Naive B cell (primary cell): ENCODE measurements at regions not wholly inside any gene's neighbourhood (a gene's known extent, or its start where the extent isn't known, plus 50 kb on each side); places are given as distances from the start of the nearest gene placed in this dataset.

Experiments used
- ATAC-seq, 2 donors: fragments of 150-1000 bp; cut with Tn5 transposase; 2 replicates each; pipeline ENCODE4 v1.10.0; 2021; ENCODE audit warnings: low read depth in 2 of 2, mild to moderate bottlenecking in 2 of 2, moderate library complexity in 2 of 2
- DNase-seq: peaks from one replicate; pipeline ENCODE4 v3.0.0; 2022
- H3K27ac Mint-ChIP-seq, 6 donors: one replicate each; pipeline ENCODE4 v1.8.0; 2020 to 2022; ENCODE audit warnings: mild to moderate bottlenecking in 6 of 6, mixed read lengths in 6 of 6, moderate library complexity in 5 of 6, inconsistent platforms in 2 of 6
- H3K27me3 Mint-ChIP-seq, 3 donors: one replicate each; pipeline ENCODE4 v1.8.0; 2021 to 2022; ENCODE audit warnings: mixed read lengths in 3 of 3, mild to moderate bottlenecking in 1 of 3
- H3K36me3 Mint-ChIP-seq, 2 donors: one replicate each; pipeline ENCODE4 v1.8.0; 2020 to 2022; ENCODE audit warnings: mixed read lengths in 2 of 2, inconsistent platforms in 1 of 2, mild to moderate bottlenecking in 1 of 2
- H3K4me1 Mint-ChIP-seq, 3 donors: one replicate each; pipeline ENCODE4 v1.8.0; 2020 to 2022; ENCODE audit warnings: mixed read lengths in 3 of 3, inconsistent platforms in 1 of 3, mild to moderate bottlenecking in 1 of 3, moderate library complexity in 1 of 3
- H3K4me3 Mint-ChIP-seq, 8 donors: one replicate each; pipeline ENCODE4 v1.8.0; 2020 to 2022; ENCODE audit warnings: mild to moderate bottlenecking in 8 of 8, mixed read lengths in 8 of 8, moderate library complexity in 8 of 8, inconsistent platforms in 2 of 8
- H3K9me3 Mint-ChIP-seq, 7 donors: one replicate each; pipeline ENCODE4 v1.8.0; 2020 to 2022; ENCODE audit warnings: mixed read lengths in 7 of 7, mild to moderate bottlenecking in 5 of 7, inconsistent platforms in 2 of 7, moderate library complexity in 1 of 7

DNA sequence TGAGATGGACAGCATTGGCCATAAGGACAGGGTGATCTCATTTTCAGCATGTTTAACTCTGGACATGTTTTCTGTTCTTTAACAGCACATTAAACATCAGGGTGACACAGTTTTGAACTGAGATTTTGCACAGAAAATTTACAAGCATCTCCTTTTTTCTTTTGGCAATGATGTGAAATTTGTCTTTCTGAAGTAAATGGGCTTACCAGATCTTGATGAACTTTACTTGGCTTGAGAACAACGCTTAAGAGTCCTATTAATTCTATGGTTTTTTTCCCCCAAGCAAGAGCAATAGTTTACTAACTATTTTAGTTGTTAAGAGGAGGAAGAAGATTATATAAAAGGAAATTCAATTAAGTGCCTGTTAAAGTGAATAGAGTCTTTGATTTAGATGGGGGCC lies 491.0 kb downstream of the SNAPC1 start:
- Mint-ChIP-seq H3K27me3 (peaks cover 13 to 21% (median 18%) of the 10 kb centered on the region in 3 donors), H3K9me3 (no peaks in the 10 kb centered on the region), H3K4me3 (no peak overlapping the region), H3K4me1 (no peaks in the 10 kb centered on the region), H3K36me3 (no peaks in the 10 kb centered on the region), H3K27ac (no peak overlapping the region)
- DNase-seq (no peak), ATAC-seq (no peak)

DNA sequence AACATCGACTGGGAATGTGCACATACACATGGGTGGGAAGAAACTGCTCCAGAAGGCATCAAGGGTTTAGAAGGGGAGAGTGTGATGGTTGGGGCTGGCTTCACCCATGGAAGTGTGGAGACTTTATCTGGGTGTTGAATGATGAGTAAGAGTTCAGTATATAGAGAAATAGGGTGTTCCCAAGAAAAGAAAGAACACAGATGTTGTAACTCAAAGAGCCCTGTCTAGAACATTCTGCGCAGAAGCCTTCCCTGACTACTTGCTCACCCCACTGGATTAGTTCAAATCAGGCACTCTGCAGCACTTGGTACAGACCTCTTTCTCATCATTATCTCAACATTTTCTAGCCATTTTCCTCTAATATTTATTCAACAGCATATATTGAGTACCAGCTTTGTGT lies 491.7 kb downstream of the SNAPC1 start:
- ATAC-seq = no peak
- H3K36me3 Mint-ChIP-seq = no peaks in the 10 kb centered on the region
- no peak for DNase-seq
- H3K27ac Mint-ChIP-seq = no peak overlapping the region
- peaks cover 11 to 19% (median 13%) of the 10 kb centered on the region in 3 donors for H3K27me3 Mint-ChIP-seq
- no peak overlapping the region for H3K4me3 Mint-ChIP-seq
- H3K9me3 Mint-ChIP-seq = no peaks in the 10 kb centered on the region
- no peaks in the 10 kb centered on the region for H3K4me1 Mint-ChIP-seq

DNA sequence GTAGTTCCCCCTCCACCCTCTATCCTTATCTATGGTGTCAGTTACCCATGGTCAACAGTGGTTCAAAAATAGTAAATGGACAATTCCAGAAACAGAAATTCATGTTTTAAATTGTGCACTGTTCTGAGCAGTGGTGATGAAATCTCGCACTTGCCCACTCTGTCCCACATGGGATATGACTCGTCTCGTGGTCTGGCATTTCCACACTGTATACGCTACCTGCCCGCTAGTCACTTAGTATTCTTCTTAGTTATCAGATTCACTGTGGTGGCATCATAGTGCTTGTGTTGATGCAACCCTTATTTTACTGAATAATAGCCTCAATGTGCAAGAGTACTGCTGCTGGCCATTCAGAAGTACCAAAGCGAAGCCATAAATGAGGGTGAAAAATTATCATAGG lies 507.0 kb downstream of the SNAPC1 start:
- Mint-ChIP-seq H3K9me3 (peaks cover 0 to 4% (median 0%) of the 10 kb centered on the region in 7 donors), H3K4me1 (no peaks in the 10 kb centered on the region), H3K27ac (no peak overlapping the region), H3K27me3 (peaks cover 6 to 12% (median 11%) of the 10 kb centered on the region in 3 donors), H3K36me3 (no peaks in the 10 kb centered on the region), H3K4me3 (no peak overlapping the region)
- no peak for DNase-seq
- no peak for ATAC-seq

DNA sequence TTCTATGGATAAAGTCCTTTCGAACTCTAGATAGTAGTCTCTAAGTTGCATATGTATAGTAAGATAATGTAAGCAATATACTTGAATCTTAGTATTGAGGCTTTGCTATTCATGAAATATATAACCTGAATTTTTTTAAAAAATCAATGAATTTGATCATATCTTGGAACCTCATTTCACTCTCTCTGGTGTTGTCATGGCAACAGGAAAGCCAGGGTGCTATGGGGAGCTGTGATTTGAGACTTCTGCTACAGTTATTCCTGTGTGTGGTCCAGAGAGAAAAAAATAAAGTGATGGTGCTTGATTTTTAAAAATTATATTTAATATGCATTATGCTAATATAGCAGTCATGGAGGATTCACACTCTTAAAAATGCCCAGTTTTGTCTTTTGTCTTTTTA lies 508.0 kb downstream of the SNAPC1 start:
- ATAC-seq = no peak
- no peaks in the 10 kb centered on the region for H3K36me3 Mint-ChIP-seq

DNA sequence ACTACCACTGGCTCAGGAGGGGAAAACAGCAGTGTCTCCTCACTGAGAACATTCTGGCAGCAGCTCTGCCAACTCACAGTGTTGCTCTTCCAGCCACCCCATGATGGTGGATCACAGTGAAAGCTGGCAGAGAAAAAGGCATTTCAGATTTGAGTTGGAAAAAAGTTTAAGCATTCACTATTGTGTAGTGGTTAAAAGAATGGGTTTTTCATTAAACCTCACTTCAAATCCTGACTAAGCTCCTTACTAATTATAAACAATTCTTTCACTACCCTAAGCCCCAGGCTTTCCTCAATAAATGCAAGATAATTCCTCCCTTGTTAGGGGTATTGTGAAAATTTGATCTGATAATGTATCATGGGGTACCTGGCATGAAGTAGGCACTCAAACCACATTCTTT lies 518.1 kb downstream of the SNAPC1 start:
- no peak for ATAC-seq
- H3K4me1 Mint-ChIP-seq = no peaks in the 10 kb centered on the region
- no peak overlapping the region for H3K27ac Mint-ChIP-seq
- peaks cover 0 to 10% (median 5%) of the 10 kb centered on the region in 7 donors for H3K9me3 Mint-ChIP-seq
- no peaks in the 10 kb centered on the region for H3K36me3 Mint-ChIP-seq
- H3K27me3 Mint-ChIP-seq = peaks cover 9 to 12% (median 9%) of the 10 kb centered on the region in 3 donors
- no peak overlapping the region for H3K4me3 Mint-ChIP-seq
- DNase-seq = no peak

More for the DNA sequence above, 508.0 kb downstream of the SNAPC1 start:
- H3K9me3 Mint-ChIP-seq = peaks cover 0 to 2% (median 0%) of the 10 kb centered on the region in 7 donors
- no peak overlapping the region for H3K4me3 Mint-ChIP-seq
- H3K4me1 Mint-ChIP-seq = no peaks in the 10 kb centered on the region
- no peak overlapping the region for H3K27ac Mint-ChIP-seq
- no peak for DNase-seq
- peaks cover 4 to 12% (median 7%) of the 10 kb centered on the region in 3 donors for H3K27me3 Mint-ChIP-seq

DNA sequence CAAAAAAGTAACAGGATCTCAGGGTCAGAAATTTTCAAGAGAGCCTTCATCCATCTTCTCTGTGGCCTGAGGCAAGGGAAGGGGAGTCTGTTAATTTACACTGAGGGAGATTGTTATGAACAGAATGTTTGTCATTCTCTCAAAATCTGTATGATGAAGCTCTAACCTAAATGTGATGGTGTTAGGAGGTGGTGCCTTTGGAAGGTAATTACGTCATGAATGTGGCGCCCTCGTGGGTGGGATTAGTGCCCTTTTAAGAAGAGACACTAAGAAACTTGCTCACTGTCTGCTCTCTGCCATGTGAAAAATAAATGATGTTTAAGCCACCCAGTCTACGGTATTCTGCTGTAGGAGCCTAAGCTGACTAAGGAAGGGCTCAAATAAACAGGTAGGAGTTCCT lies 521.6 kb downstream of the SNAPC1 start:
- no peak for ATAC-seq
- H3K27me3 Mint-ChIP-seq = peaks cover 5 to 9% (median 9%) of the 10 kb centered on the region in 3 donors
- peaks cover 0 to 9% (median 5%) of the 10 kb centered on the region in 7 donors for H3K9me3 Mint-ChIP-seq
- no peak overlapping the region for H3K4me3 Mint-ChIP-seq
- H3K4me1 Mint-ChIP-seq = no peaks in the 10 kb centered on the region
- DNase-seq = no peak
- H3K36me3 Mint-ChIP-seq = no peaks in the 10 kb centered on the region
- no peak overlapping the region for H3K27ac Mint-ChIP-seq

DNA sequence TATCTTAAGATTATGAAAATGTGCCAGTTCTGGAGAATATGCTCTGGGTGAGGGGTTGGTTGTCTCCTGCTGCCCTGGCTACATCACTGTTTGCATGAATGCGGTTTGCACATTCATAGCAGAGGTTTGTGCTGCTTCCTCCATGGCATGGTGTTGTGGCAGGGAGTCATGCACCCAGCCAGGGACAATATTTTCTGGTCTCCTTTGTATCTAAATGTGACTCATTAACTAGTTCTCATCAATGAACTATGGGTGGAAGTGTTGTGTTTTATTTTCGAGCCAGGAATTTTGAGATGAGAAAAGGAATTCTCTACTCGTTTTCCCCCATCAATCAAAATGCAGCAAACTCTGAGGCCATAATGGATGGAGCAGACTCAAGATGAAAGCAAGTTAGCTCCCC lies 527.3 kb downstream of the SNAPC1 start:
- DNase-seq (no peak), ATAC-seq (no peak)
- H3K4me1 Mint-ChIP-seq = no peaks in the 10 kb centered on the region
- H3K36me3 Mint-ChIP-seq = no peaks in the 10 kb centered on the region
- H3K9me3 Mint-ChIP-seq = peaks cover 0 to 10% (median 3%) of the 10 kb centered on the region in 7 donors
- H3K4me3 Mint-ChIP-seq = no peak overlapping the region
- H3K27me3 Mint-ChIP-seq = no peaks in the 10 kb centered on the region
- H3K27ac Mint-ChIP-seq = peak overlapping the region in 1 of 6 donors; percentile 55

DNA sequence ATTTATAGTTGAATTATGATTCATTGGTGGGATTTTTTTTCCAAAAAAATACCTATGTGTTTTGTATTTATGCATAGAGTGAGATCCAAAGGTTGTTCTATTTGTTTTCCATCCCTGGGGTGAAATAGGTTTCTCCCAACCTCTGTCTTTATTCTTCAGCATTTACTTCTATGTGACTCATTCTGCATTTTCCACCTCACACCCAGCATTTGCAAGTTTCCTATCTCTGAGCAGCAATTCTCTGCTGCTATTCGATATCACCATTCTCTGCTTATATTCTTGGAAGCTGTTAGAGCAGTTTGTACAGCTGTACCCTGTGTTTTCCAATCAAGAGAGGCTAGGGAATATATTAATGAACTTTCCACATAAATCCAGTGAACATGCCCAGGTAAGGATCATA lies 538.9 kb downstream of the SNAPC1 start:
- DNase-seq = no peak
- no peak overlapping the region for H3K27ac Mint-ChIP-seq
- H3K4me1 Mint-ChIP-seq = no peaks in the 10 kb centered on the region
- H3K27me3 Mint-ChIP-seq = peaks cover 0 to 11% (median 0%) of the 10 kb centered on the region in 3 donors
- H3K4me3 Mint-ChIP-seq = no peak overlapping the region
- H3K36me3 Mint-ChIP-seq = peaks cover 0 to 4% of the 10 kb centered on the region in 2 donors
- no peak for ATAC-seq
- H3K9me3 Mint-ChIP-seq = peaks cover 0 to 17% (median 6%) of the 10 kb centered on the region in 7 donors

DNA sequence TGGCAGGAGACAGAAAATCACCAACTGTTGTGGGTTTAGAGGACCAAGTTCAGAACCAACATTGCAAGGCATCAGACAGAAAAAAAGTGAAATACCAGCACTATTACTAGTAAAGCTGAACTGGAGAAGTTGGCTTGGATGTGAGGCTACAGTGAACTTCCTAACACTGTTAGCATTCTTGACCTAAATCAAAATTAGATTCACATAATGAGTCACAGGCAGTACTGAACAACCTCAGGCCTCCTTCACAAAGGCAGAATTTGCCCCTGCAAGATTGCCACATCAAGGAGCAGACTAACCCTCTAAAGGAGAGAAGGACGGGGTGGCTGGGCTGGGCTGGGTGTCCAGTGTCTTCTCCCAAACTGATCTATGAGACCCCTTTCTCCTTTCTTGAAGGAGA lies 539.7 kb downstream of the SNAPC1 start:
- H3K9me3 Mint-ChIP-seq = peaks cover 0 to 17% (median 6%) of the 10 kb centered on the region in 7 donors
- no peak overlapping the region for H3K4me3 Mint-ChIP-seq
- peaks cover 0 to 11% (median 0%) of the 10 kb centered on the region in 3 donors for H3K27me3 Mint-ChIP-seq
- peaks cover 0 to 4% of the 10 kb centered on the region in 2 donors for H3K36me3 Mint-ChIP-seq
- no peak for DNase-seq
- ATAC-seq = no peak
- no peaks in the 10 kb centered on the region for H3K4me1 Mint-ChIP-seq
- H3K27ac Mint-ChIP-seq = no peak overlapping the region

DNA sequence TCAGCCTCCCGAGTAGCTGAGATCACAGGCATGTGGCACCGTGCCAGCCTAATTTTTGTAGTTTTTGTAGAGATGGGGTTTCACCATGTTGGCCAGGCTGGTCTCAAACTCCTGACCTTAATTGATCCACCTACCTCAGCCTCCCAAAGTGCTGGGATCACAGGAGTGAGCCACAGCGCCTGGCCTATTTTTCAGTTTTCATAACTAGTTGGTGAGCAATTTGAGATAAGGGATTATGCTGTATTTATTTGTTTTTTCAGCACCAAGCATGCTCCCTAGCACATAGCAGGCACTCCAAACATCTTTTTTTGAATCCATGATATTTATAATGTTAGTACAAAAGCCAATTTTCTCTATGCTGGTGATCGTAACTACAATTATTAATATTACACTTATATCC lies 541.2 kb downstream of the SNAPC1 start:
- Mint-ChIP-seq H3K27me3 (peaks cover 0 to 11% (median 0%) of the 10 kb centered on the region in 3 donors), H3K4me1 (no peaks in the 10 kb centered on the region), H3K4me3 (peak overlapping the region in 1 of 8 donors; percentile 26), H3K36me3 (peaks cover 0 to 4% of the 10 kb centered on the region in 2 donors), H3K27ac (no peak overlapping the region), H3K9me3 (peaks cover 0 to 17% (median 6%) of the 10 kb centered on the region in 7 donors)
- ATAC-seq (no peak), DNase-seq (no peak)

DNA sequence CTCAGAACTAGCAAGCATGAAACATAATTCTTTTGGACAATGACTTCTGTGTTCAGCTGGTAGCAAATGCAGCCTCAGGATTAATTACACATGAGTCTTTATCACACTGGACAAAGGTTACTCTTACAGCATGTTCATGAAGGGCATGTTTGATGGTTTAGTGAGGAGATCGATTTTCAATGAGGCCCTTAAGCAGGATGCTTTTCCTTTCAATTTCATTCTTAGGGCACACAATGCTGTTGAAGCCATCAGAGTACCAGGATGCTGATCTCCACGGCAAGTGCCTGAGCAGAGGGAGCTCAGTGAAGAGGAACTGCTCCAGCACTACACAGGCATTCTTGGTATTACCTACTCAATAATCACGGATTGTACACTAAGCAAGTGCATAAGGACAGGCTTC lies 542.0 kb downstream of the SNAPC1 start:
- DNase-seq = no peak
- peaks cover 0 to 11% (median 0%) of the 10 kb centered on the region in 3 donors for H3K27me3 Mint-ChIP-seq
- H3K27ac Mint-ChIP-seq = no peak overlapping the region
- H3K9me3 Mint-ChIP-seq = peaks cover 0 to 17% (median 6%) of the 10 kb centered on the region in 7 donors
- H3K4me3 Mint-ChIP-seq = no peak overlapping the region
- no peak for ATAC-seq
- H3K4me1 Mint-ChIP-seq = no peaks in the 10 kb centered on the region
- H3K36me3 Mint-ChIP-seq = peaks cover 0 to 4% of the 10 kb centered on the region in 2 donors

DNA sequence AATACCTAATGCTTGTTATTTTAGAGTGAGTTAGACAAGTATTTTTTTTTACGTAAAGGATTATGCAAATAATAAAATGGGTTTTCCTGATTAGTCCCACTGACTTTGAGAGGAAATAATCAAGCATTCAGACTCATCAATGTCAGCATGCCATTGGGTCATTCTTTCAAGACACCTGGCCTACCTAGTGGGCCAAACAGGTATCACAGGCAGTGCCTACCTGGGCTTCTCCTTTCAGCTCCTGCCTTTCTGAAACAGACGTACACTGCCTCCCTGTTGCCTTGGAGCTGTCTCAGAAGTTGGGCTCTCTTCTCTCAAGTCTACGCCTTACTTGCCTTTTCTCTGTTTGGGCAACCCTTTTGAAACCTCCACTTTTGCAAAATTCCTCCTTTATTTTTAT lies 545.6 kb downstream of the SNAPC1 start:
- no peaks in the 10 kb centered on the region for H3K4me1 Mint-ChIP-seq
- DNase-seq (no peak), ATAC-seq (no peak)
- H3K4me3 Mint-ChIP-seq = no peak overlapping the region
- no peaks in the 10 kb centered on the region for H3K27me3 Mint-ChIP-seq
- no peaks in the 10 kb centered on the region for H3K36me3 Mint-ChIP-seq
- H3K9me3 Mint-ChIP-seq = peaks cover 0 to 3% (median 0%) of the 10 kb centered on the region in 7 donors
- no peak overlapping the region for H3K27ac Mint-ChIP-seq

DNA sequence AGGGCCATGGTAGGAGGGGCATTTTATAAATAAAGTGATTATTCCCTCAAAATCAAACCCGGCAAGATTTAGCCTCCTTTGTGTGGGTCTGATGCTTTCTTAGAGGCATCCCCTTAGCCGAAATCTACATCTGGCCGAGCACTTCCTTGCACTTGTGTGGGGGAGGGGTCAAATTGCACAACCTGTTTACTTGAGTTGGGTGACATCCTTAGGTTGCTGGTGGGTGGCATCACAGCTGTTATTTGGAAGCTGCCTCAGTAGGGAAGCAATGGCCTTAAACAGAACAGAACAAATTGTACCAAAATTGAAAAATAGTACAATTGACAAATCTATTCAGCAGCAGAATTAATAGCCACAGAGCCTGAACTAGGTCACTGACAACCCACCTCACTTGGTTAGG lies 546.1 kb downstream of the SNAPC1 start:
- Mint-ChIP-seq H3K27ac (no peak overlapping the region), H3K9me3 (peaks cover 0 to 3% (median 0%) of the 10 kb centered on the region in 7 donors)
- no peak for ATAC-seq

DNA sequence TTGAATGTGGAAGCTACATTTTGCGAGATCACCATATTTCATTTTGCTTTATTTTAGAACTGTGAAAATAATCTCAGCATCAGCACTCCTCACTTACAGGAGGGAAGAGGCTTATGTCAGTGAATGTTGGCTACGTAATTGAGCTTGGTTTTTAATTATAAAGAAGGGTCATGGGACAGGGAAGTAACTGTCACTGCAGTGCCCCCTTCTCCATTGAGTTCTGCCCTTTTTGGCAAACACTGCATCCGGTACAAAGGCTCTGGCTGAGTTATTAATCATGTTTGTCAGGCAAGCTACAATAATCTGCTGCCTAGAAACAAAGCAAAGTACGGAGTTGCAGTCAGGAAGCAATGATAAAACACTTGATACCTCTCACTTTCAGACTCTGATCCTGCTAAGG lies 546.7 kb downstream of the SNAPC1 start:
- Mint-ChIP-seq H3K27me3 (no peaks in the 10 kb centered on the region), H3K4me3 (no peak overlapping the region), H3K4me1 (no peaks in the 10 kb centered on the region), H3K9me3 (peaks cover 0 to 3% (median 0%) of the 10 kb centered on the region in 7 donors), H3K36me3 (no peaks in the 10 kb centered on the region), H3K27ac (no peak overlapping the region)
- ATAC-seq = no peak
- no peak for DNase-seq

More for the DNA sequence above, 546.1 kb downstream of the SNAPC1 start:
- no peaks in the 10 kb centered on the region for H3K4me1 Mint-ChIP-seq
- H3K36me3 Mint-ChIP-seq = no peaks in the 10 kb centered on the region
- H3K4me3 Mint-ChIP-seq = no peak overlapping the region
- DNase-seq = no peak
- no peaks in the 10 kb centered on the region for H3K27me3 Mint-ChIP-seq

DNA sequence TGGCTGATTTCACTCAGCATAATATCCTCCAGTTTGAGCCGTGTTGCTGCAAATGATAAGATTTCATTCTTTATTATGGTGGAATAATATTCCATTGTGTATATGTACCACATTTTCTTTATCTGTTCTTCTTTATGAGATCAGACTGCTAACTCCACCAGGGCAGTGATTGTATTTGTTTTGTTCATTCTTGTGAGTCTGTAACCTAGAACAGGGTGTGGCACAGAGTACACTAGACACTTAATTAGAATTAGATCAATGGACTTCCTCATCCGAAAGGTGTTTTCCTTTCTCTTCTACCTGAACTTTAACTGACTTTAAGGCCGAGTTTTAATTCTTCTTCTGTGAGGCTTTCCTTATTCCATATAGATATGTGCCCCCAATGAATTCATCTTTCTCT lies 551.0 kb downstream of the SNAPC1 start:
- no peak overlapping the region for H3K4me3 Mint-ChIP-seq
- no peak overlapping the region for H3K27ac Mint-ChIP-seq
- H3K36me3 Mint-ChIP-seq = no peaks in the 10 kb centered on the region
- no peak for ATAC-seq
- H3K9me3 Mint-ChIP-seq = peaks cover 0 to 3% (median 0%) of the 10 kb centered on the region in 7 donors
- no peak for DNase-seq
- no peaks in the 10 kb centered on the region for H3K27me3 Mint-ChIP-seq
- H3K4me1 Mint-ChIP-seq = no peaks in the 10 kb centered on the region
